ENCODE measurements at regions not wholly inside any gene's neighbourhood (a gene's known extent, or its start where the extent isn't known, plus 50 kb on each side); places are given as distances from the start of the nearest gene placed in this dataset.
A peak's percentile ranks its signal among the peaks of the same experiment; 100 is the strongest.
"Not testable (repeated sequence)": the region's sequence is repeated elsewhere in the genome, so short reads cannot be mapped to it uniquely, and the experiment has no call there.

GRCh38 chr14:97143456-97143855 lies 346.3 kb downstream of the VRK1 start:
- Mint-ChIP-seq H3K27ac (no peak overlapping the region), H3K4me1 (ENCODE audit: low read depth) (no peaks in the 10 kb centered on the region), H3K27me3 (peaks cover 7% of the 10 kb centered on the region), H3K4me3 (no peak overlapping the region), H3K9me3 (no peaks in the 10 kb centered on the region), H3K36me3 (ENCODE audit: low read depth) (no peaks in the 10 kb centered on the region)
- no peak for DNase-seq

- H3K9me3 Mint-ChIP-seq; H3K36me3 Mint-ChIP-seq (ENCODE audit: low read depth); H3K27ac Mint-ChIP-seq; DNase-seq; H3K27me3 Mint-ChIP-seq; H3K4me1 Mint-ChIP-seq (ENCODE audit: low read depth); H3K4me3 Mint-ChIP-seq: not testable (repeated sequence)
Measured at GRCh38 chr14:97148021-97148420, 350.8 kb downstream of the VRK1 start.

GRCh38 chr14:97149775-97150174 lies 352.6 kb downstream of the VRK1 start:
- Mint-ChIP-seq H3K36me3 (ENCODE audit: low read depth) (no peaks in the 10 kb centered on the region), H3K4me3 (no peak overlapping the region), H3K27me3 (peaks cover 12% of the 10 kb centered on the region)

GRCh38 chr14:97153527-97153926 lies 356.3 kb downstream of the VRK1 start:
- Mint-ChIP-seq H3K36me3 (ENCODE audit: low read depth) (no peaks in the 10 kb centered on the region), H3K4me3 (no peak overlapping the region), H3K9me3 (no peaks in the 10 kb centered on the region), H3K4me1 (ENCODE audit: low read depth) (no peaks in the 10 kb centered on the region), H3K27me3 (peaks cover 15% of the 10 kb centered on the region), H3K27ac (no peak overlapping the region)
- DNase-seq, result no peak

More at GRCh38 chr14:97149775-97150174, 352.6 kb downstream of the VRK1 start:
- no peaks in the 10 kb centered on the region for H3K9me3 Mint-ChIP-seq
- DNase-seq, result no peak
- H3K4me1 Mint-ChIP-seq (ENCODE audit: low read depth), result no peaks in the 10 kb centered on the region
- no peak overlapping the region for H3K27ac Mint-ChIP-seq

GRCh38 chr14:97155320-97155719 lies 358.1 kb downstream of the VRK1 start:
- Mint-ChIP-seq H3K36me3 (ENCODE audit: low read depth) (no peaks in the 10 kb centered on the region), H3K4me1 (ENCODE audit: low read depth) (no peaks in the 10 kb centered on the region), H3K9me3 (peaks cover 10% of the 10 kb centered on the region), H3K27me3 (peaks cover 15% of the 10 kb centered on the region), H3K27ac (no peak overlapping the region), H3K4me3 (no peak overlapping the region)
- DNase-seq, result no peak

- Mint-ChIP-seq H3K36me3 (ENCODE audit: low read depth) (no peaks in the 10 kb centered on the region), H3K4me3 (no peak overlapping the region), H3K4me1 (ENCODE audit: low read depth) (no peaks in the 10 kb centered on the region), H3K9me3 (peaks cover 10% of the 10 kb centered on the region), H3K27me3 (peaks cover 15% of the 10 kb centered on the region), H3K27ac (no peak overlapping the region)
- no peak for DNase-seq
Measured at GRCh38 chr14:97155814-97156213, 358.6 kb downstream of the VRK1 start.

- DNase-seq, result no peak
- H3K4me1 Mint-ChIP-seq (ENCODE audit: low read depth), result no peaks in the 10 kb centered on the region
- H3K4me3 Mint-ChIP-seq, result no peak overlapping the region
- H3K27me3 Mint-ChIP-seq, result peaks cover 15% of the 10 kb centered on the region
- H3K9me3 Mint-ChIP-seq, result peaks cover 10% of the 10 kb centered on the region
- H3K27ac Mint-ChIP-seq, result no peak overlapping the region
- no peaks in the 10 kb centered on the region for H3K36me3 Mint-ChIP-seq (ENCODE audit: low read depth)
Measured at GRCh38 chr14:97156705-97157104, 359.5 kb downstream of the VRK1 start.

- Mint-ChIP-seq H3K36me3 (ENCODE audit: low read depth) (no peaks in the 10 kb centered on the region), H3K4me1 (ENCODE audit: low read depth) (no peaks in the 10 kb centered on the region), H3K27ac (no peak overlapping the region), H3K27me3 (peaks cover 15% of the 10 kb centered on the region), H3K9me3 (peaks cover 10% of the 10 kb centered on the region), H3K4me3 (no peak overlapping the region)
- DNase-seq, result no peak
Measured at GRCh38 chr14:97158102-97158501, 360.9 kb downstream of the VRK1 start.

GRCh38 chr14:97159124-97159523 lies 361.9 kb downstream of the VRK1 start:
- Mint-ChIP-seq H3K27me3 (peaks cover 15% of the 10 kb centered on the region), H3K4me3 (no peak overlapping the region), H3K36me3 (ENCODE audit: low read depth) (no peaks in the 10 kb centered on the region), H3K9me3 (peaks cover 10% of the 10 kb centered on the region), H3K4me1 (ENCODE audit: low read depth) (no peaks in the 10 kb centered on the region), H3K27ac (no peak overlapping the region)
- DNase-seq, result no peak

GRCh38 chr14:97162621-97163020 lies 365.4 kb downstream of the VRK1 start:
- Mint-ChIP-seq H3K36me3 (ENCODE audit: low read depth) (no peaks in the 10 kb centered on the region), H3K27ac (no peak overlapping the region), H3K4me3 (no peak overlapping the region), H3K27me3 (no peaks in the 10 kb centered on the region), H3K9me3 (peaks cover 10% of the 10 kb centered on the region), H3K4me1 (ENCODE audit: low read depth) (no peaks in the 10 kb centered on the region)
- no peak for DNase-seq

GRCh38 chr14:97164021-97164420 lies 366.8 kb downstream of the VRK1 start:
- H3K27ac Mint-ChIP-seq, result no peak overlapping the region
- H3K9me3 Mint-ChIP-seq, result peaks cover 6% of the 10 kb centered on the region
- no peaks in the 10 kb centered on the region for H3K4me1 Mint-ChIP-seq (ENCODE audit: low read depth)
- H3K4me3 Mint-ChIP-seq, result no peak overlapping the region
- no peak for DNase-seq
- H3K36me3 Mint-ChIP-seq (ENCODE audit: low read depth), result no peaks in the 10 kb centered on the region
- no peaks in the 10 kb centered on the region for H3K27me3 Mint-ChIP-seq

GRCh38 chr14:97166497-97166896 lies 369.3 kb downstream of the VRK1 start:
- Mint-ChIP-seq H3K36me3 (ENCODE audit: low read depth) (no peaks in the 10 kb centered on the region), H3K27ac (no peak overlapping the region), H3K27me3 (no peaks in the 10 kb centered on the region)

GRCh38 chr14:97167577-97167976 lies 370.4 kb downstream of the VRK1 start:
- not testable (repeated sequence) for H3K27ac Mint-ChIP-seq; H3K4me1 Mint-ChIP-seq (ENCODE audit: low read depth); DNase-seq; H3K27me3 Mint-ChIP-seq; H3K4me3 Mint-ChIP-seq; H3K9me3 Mint-ChIP-seq; H3K36me3 Mint-ChIP-seq (ENCODE audit: low read depth)

More at GRCh38 chr14:97166497-97166896, 369.3 kb downstream of the VRK1 start:
- H3K4me3 Mint-ChIP-seq, result no peak overlapping the region
- H3K4me1 Mint-ChIP-seq (ENCODE audit: low read depth), result no peaks in the 10 kb centered on the region
- no peaks in the 10 kb centered on the region for H3K9me3 Mint-ChIP-seq
- DNase-seq, result no peak

- Mint-ChIP-seq H3K27ac (no peak overlapping the region), H3K4me1 (ENCODE audit: low read depth) (peaks cover 8% of the 10 kb centered on the region), H3K36me3 (ENCODE audit: low read depth) (no peaks in the 10 kb centered on the region), H3K9me3 (no peaks in the 10 kb centered on the region), H3K27me3 (no peaks in the 10 kb centered on the region), H3K4me3 (no peak overlapping the region)
- no peak for DNase-seq
Measured at GRCh38 chr14:97172644-97173043, 375.5 kb downstream of the VRK1 start.

GRCh38 chr14:97177016-97177415 lies 379.8 kb downstream of the VRK1 start:
- Mint-ChIP-seq H3K36me3 (ENCODE audit: low read depth) (no peaks in the 10 kb centered on the region), H3K4me1 (ENCODE audit: low read depth) (peaks cover 41% of the 10 kb centered on the region), H3K27me3 (no peaks in the 10 kb centered on the region), H3K27ac (peak overlapping the region; percentile 8), H3K9me3 (peaks cover 11% of the 10 kb centered on the region), H3K4me3 (no peak overlapping the region)
- DNase-seq, result peak; percentile 41

GRCh38 chr14:97177635-97178034 lies 380.5 kb downstream of the VRK1 start:
- no peak overlapping the region for H3K4me3 Mint-ChIP-seq
- DNase-seq, result no peak
- H3K36me3 Mint-ChIP-seq (ENCODE audit: low read depth), result no peaks in the 10 kb centered on the region
- H3K27me3 Mint-ChIP-seq, result no peaks in the 10 kb centered on the region
- peaks cover 11% of the 10 kb centered on the region for H3K9me3 Mint-ChIP-seq
- H3K27ac Mint-ChIP-seq, result peak overlapping the region; percentile 44
- H3K4me1 Mint-ChIP-seq (ENCODE audit: low read depth), result peaks cover 41% of the 10 kb centered on the region
